ENCODE measurements at regions not wholly inside any gene's neighbourhood (a gene's known extent, or its start where the extent isn't known, plus 50 kb on each side); places are given as distances from the start of the nearest gene placed in this dataset.

DNA sequence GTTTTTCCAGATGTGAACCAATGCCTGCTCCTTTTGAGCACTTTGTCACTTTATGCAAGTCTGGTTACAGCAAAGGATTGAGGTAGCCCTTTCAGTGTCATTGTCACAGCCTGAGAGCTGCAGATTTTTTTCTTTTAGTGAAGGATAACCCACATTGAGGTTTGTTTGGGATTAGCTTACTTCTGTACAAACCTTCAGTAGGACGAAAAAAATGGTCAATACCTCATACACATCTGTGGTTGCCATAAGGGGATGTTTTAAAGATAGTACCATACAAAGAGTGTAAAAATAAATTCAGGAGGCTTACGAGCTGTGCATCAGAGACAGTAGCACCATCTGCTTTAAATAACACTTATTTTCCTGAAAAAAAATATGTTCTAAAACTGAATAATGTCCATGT lies 566.0 kb downstream of the AJAP1 start:
- peaks cover 0 to 6% (median 0%) of the 10 kb centered on the region in 3 donors for H3K27me3 ChIP-seq
- WGBS, 2 donors: 54 to 61% methylated on average over 2 of the region's 2 CpGs

DNA sequence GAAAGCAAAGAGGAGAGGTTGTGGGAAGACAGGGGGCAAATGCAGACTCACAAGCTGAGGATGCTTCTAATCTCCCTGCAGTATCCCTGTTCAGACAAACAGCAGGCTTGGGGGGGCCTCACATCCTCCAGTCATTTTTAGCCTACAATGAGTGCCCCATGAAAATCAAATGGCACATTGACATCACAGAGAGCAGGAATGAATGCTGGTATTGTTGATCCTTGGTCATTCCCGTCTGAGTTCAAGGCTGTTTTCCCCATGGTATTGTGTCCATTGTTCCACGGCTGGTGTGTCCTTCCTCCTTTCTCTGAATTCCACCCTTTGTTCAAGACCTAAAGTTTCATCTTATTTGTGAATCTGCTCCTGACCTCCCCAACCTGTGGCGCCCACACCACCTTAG lies 545.6 kb downstream of the AJAP1 start:
- DNase-seq: no peak
- intact Hi-C loops (cut with DNase I): no loop called here
- TF ChIP-seq POLR2A (IDR thresholded peaks at IDR 0.05) (no peak), POLR2AphosphoS5 (IDR thresholded peaks at IDR 0.05) (no peak), EP300 (IDR thresholded peaks at IDR 0.05) (no peak)
- TF ChIP-seq, protein P1, sequence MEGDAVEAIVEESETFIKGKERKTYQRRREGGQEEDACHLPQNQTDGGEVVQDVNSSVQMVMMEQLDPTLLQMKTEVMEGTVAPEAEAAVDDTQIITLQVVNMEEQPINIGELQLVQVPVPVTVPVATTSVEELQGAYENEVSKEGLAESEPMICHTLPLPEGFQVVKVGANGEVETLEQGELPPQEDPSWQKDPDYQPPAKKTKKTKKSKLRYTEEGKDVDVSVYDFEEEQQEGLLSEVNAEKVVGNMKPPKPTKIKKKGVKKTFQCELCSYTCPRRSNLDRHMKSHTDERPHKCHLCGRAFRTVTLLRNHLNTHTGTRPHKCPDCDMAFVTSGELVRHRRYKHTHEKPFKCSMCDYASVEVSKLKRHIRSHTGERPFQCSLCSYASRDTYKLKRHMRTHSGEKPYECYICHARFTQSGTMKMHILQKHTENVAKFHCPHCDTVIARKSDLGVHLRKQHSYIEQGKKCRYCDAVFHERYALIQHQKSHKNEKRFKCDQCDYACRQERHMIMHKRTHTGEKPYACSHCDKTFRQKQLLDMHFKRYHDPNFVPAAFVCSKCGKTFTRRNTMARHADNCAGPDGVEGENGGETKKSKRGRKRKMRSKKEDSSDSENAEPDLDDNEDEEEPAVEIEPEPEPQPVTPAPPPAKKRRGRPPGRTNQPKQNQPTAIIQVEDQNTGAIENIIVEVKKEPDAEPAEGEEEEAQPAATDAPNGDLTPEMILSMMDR (IDR thresholded peaks at IDR 0.05): no peak
- H3K27ac ChIP-seq: no peak overlapping the region
- H3K9me3 ChIP-seq: no peaks in the 10 kb centered on the region
- no peak overlapping the region for H3K4me3 ChIP-seq
- H3K27me3 ChIP-seq: no peaks in the 10 kb centered on the region
- H3K4me1 ChIP-seq: no peaks in the 10 kb centered on the region
- 73 to 74% methylated on average over 3 of the region's 3 CpGs for WGBS, 2 donors
- H3K36me3 ChIP-seq: no peaks in the 10 kb centered on the region

More for the DNA sequence above, 566.0 kb downstream of the AJAP1 start:
- TF ChIP-seq POLR2AphosphoS5 (IDR thresholded peaks at IDR 0.05): no peak
- TF ChIP-seq EP300 (IDR thresholded peaks at IDR 0.05): no peak
- TF ChIP-seq POLR2A (IDR thresholded peaks at IDR 0.05): no peak
- TF ChIP-seq, protein P1 (IDR thresholded peaks at IDR 0.05): no peak
- no peaks in the 10 kb centered on the region for H3K9me3 ChIP-seq
- H3K27ac ChIP-seq: no peak overlapping the region
- H3K36me3 ChIP-seq: no peaks in the 10 kb centered on the region
- intact Hi-C loops (cut with DNase I): no loop called here
- no peaks in the 10 kb centered on the region for H3K4me1 ChIP-seq
- no peak for DNase-seq
- no peak overlapping the region for H3K4me3 ChIP-seq

DNA sequence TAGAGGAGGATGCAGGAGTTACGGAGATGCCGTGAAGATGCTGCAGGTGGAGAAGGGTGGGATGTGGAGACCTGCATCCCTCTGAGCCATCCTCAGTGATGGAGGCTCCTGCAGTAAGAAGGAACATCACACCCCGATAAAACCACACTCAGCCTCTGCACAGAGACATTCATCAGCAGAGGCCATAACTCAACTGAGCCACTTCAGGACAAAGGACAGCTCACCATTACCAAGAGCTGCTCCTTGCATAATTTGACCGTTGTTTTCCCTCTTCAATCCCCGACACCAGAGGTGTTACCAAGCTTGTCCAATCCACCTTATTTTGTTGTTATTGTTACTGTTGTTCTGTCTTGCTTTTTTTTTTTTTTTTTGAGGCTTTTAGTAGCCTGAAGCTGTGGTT lies 543.9 kb downstream of the AJAP1 start:
- no peaks in the 10 kb centered on the region for H3K36me3 ChIP-seq
- intact Hi-C loops (cut with DNase I): no loop called here
- 64 to 68% methylated on average over 5 of the region's 5 CpGs for WGBS, 2 donors
- H3K27ac ChIP-seq: no peak overlapping the region
- no peaks in the 10 kb centered on the region for H3K4me1 ChIP-seq
- H3K9me3 ChIP-seq: no peaks in the 10 kb centered on the region
- no peaks in the 10 kb centered on the region for H3K27me3 ChIP-seq
- H3K4me3 ChIP-seq: no peak overlapping the region
- DNase-seq: no peak
- no peak for TF ChIP-seq POLR2A (IDR thresholded peaks at IDR 0.05)

DNA sequence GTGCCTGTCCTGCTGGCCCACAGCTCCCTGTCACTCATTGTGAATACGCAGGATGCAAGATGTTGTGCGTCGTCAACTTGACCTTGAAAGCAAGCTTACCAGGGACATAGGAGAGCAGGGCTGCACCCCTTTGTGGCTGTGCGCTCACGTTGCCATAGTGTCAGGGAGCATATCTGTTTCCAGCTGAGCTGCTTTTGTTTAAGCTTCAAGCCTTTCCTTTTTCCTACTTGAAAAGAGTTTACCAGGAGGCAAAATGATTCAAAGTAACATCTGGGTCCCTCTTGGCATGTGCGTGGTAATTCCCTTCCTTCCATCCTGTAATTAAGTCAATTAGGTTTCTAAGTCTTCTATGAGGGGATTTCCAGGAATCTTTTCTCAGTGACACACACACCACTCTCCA lies 537.1 kb downstream of the AJAP1 start:
- Histone ChIP-seq H3K36me3 (no peaks in the 10 kb centered on the region), H3K27me3 (peaks cover 0 to 3% (median 0%) of the 10 kb centered on the region in 3 donors), H3K4me3 (no peak overlapping the region), H3K9me3 (no peaks in the 10 kb centered on the region), H3K27ac (no peak overlapping the region), H3K4me1 (no peaks in the 10 kb centered on the region)
- 63 to 74% methylated on average over 6 of the region's 6 CpGs for WGBS, 2 donors
- intact Hi-C loops (cut with DNase I): no loop called here
- TF ChIP-seq, protein P1 (IDR thresholded peaks at IDR 0.05): no peak
- no peak for TF ChIP-seq POLR2A (IDR thresholded peaks at IDR 0.05)
- no peak for TF ChIP-seq POLR2AphosphoS5 (IDR thresholded peaks at IDR 0.05)
- no peak for TF ChIP-seq EP300 (IDR thresholded peaks at IDR 0.05)
- DNase-seq: no peak

DNA sequence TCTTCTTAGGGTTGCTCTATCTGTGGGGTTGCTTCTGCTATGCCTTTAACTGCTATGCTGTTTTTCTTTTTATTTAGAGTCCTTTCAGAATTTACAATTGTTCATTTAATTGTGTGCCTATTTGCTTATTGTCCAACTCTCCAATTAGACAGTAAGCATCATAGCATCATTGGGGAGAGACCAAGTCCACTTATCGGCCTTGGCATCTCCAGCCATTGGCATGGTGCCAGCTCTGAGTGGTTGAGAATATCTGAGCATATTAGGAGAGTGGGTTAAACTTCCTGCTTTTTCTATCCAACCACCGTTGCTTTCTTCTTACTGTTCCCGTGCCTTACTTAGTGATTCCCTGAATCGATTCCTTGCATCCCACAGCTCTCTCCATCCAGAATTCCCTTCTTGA lies 535.0 kb downstream of the AJAP1 start:
- DNase-seq: no peak
- peaks cover 0 to 3% (median 0%) of the 10 kb centered on the region in 3 donors for H3K27me3 ChIP-seq
- H3K4me1 ChIP-seq: no peaks in the 10 kb centered on the region
- no peaks in the 10 kb centered on the region for H3K36me3 ChIP-seq
- H3K4me3 ChIP-seq: no peak overlapping the region
- TF ChIP-seq, protein P1 (IDR thresholded peaks at IDR 0.05): no peak
- TF ChIP-seq POLR2A (IDR thresholded peaks at IDR 0.05) (no peak), EP300 (IDR thresholded peaks at IDR 0.05) (no peak), POLR2AphosphoS5 (IDR thresholded peaks at IDR 0.05) (no peak)
- H3K27ac ChIP-seq: no peak overlapping the region
- H3K9me3 ChIP-seq: no peaks in the 10 kb centered on the region
- intact Hi-C loops (cut with DNase I): no loop called here
- 83 to 90% methylated on average over 4 of the region's 4 CpGs for WGBS, 2 donors
